CD4-positive, alpha-beta T cell treated with Interleukin-4 for 4 hours (primary cell): ENCODE measurements at regions not wholly inside any gene's neighbourhood (a gene's known extent, or its start where the extent isn't known, plus 50 kb on each side); places are given as distances from the start of the nearest gene placed in this dataset.
"Not testable (repeated sequence)": the region's sequence is repeated elsewhere in the genome, so short reads cannot be mapped to it uniquely, and the experiment has no call there.

Experiments used
- DNase-seq: peaks from one replicate; pipeline ENCODE4 v3.0.0-alpha.2; 2020

DNA sequence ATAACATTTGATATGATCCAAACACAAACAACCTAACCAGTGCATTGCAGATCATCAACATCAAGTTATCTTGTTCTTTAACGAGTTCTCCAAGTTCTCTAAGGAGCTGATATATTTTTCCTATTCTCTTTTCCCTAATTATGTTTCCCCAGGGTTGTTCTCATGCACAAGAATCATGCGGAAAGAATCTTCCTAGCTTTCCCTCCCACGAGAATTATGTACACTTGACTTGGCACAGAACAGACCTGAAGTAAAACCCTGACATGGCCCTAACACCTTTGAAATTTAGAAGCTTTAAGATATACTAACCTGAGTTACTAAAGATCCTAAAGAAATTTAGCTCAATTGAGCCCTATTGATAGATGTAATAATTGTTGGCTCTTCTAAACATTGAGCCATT lies 110.7 kb upstream of the FST start:
- no peak for DNase-seq

DNA sequence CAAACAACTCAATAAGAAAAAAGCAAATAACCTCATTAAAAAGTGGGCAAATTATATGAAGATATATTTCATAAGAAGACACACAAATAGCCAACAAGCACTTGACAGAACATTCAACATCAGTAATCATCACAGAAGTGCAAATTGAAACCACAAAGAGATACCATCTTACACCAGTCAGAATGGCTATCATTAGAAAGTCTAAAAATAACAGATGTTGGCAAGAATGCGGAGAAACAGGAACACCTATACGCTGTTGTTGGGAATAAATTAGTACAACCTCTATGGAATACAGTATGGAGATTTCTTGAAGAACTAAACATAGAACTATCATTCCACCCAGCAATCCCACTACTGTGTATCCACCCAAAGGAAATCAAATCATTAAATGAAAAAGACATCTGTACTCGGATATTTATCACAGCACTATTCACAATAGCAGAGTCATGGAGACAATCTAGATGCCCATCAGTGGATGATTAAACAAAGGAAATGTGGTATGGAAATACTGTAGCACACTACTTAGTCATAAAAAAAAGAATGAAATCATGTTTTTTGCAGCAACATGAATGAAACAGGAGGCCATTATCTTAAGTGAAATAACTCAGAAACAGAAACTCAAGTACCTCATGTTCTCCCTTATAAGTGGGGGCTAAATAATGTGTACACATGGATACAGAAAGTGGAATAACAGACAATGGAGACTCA lies 106.8 kb upstream of the FST start:
- DNase-seq = no peak

DNA sequence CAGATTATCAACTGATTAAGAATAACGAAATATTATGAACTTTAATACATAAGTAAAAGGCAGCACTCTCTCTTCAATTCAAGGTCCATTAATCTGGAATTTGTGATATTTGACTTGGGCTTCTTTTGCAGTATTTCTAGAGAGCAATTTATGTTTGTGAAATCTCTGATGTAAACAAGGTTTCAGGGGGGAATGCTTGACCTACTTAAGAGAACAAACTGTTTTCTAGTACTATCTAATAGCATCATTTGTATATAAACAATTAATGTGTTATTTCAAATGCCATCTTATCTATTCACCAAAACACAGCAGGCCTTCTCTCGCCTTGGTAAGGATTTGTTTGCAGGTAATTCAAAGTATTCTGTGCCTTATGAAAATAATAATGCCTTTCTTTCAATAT lies 103.6 kb upstream of the FST start:
- DNase-seq = no peak

DNA sequence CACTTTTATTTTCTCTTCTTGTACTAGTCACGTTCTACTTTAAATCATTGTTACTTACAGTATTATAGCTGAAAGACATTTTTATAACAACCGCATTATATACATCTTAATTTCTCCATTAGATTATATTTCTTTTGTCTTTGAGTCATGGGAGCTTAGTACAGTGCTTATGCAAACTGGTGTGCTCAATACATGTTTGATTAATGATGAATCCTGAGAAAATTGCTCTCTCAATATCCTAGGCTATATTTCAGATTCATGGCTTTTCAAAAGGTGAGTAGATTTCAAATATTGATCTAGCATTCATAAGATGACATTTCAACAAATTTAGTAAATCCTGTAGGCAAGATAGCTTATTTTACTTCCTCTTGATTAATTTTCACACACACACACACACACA lies 102.2 kb upstream of the FST start:
- DNase-seq = no peak

DNA sequence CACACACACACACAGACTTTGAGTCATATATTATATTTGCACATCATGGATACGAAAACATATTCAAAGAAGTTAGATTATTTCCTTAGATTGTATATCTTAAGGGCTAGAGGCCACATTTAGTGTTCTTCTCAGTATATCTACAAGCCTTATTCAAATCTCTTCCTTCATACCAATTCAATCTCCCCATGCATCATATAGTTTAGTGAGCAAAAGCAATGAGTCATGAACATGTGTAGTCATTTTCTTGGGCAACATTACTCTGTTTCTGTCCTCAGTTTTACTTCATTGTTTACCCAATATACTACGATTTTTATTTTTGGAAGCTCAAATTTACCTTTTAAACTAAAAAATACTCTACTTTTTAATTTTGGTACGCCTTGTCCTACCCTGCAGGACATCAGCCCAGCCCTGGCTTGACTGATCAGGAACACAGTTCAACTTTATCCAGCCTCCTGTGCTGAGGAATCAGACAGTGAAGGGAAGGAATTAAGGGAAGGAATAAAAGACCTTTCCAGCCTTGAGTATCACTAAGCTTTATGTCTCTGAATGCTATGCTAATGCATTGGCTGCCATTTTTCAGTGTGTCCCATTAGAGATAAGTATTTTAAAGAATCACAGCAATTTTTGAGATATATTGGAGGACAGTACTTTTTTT lies 101.7 kb upstream of the FST start:
- DNase-seq = no peak

DNA sequence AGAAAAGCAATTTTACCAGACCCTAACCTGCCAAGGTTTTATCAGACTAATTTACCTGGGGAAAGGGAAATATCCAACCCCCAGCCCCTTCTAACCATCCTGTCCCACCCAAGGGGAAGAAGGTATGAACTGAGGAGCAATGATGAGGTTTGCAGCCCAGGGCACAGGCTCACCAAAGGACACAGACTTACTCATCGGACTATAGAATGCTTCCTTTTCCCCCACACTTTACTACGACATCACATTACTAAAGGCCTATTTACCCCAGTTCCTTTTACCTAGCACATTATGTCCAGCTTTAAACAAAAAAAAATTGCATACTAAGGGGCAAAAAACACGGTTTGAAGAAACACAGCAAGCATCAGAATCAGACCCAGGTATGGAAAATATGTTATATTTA lies 94.1 kb upstream of the FST start:
- DNase-seq = no peak

DNA sequence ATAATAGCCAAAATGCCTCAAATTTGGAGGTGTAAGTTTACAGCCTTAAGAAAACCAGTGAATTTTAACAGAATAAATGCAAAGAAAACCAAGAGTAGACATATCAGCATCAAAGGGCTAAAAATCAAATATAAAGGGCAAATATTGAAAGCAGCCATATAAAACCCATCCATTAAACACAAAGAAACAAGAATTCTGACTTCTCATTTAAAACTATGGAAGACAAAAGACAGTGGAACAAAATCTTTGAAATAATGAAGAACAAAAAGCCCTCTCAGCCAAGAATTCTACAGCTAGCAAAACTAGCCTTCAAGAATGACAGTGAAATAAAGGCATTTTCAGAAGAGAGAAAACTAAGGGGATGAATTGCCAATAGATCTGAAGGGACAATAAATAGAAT lies 91.3 kb upstream of the FST start:
- no peak for DNase-seq

DNA sequence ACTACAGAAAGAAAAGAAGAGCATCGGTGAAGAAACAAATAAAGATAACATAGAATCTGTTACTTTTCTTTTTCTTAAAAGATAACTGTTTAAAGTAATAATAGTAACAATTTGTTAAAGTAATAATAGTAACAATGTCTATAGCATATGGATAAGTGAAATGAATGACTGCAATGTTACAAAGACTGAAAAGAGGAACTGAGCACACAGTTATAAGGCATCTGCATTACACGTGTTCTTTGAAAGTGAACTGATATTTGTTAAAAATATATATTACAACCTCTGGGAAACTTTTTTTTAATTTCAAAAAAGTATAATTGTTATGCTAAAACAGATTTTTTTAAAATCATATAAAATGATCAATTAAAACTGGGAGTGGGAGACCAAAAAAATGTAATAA lies 88.4 kb upstream of the FST start:
- DNase-seq = no peak

DNA sequence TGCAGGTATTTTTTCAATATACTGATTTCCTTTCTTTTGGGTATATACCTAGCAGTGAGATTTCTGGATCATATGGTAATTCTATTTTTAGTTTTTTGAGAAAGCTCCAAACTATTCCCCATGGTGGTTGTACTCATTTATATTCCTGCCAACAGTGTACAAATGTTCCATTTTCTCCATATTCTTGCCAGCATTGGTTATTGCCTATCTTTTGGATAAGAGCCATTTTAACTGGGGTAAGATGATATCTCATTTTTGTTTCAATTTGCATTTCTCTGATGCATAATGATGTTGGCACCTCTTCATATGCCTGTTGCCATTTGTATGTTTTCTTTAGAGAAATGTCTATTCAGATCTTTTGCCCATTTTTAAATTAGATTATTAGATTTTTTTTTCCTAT lies 85.6 kb upstream of the FST start:
- DNase-seq = no peak

DNA sequence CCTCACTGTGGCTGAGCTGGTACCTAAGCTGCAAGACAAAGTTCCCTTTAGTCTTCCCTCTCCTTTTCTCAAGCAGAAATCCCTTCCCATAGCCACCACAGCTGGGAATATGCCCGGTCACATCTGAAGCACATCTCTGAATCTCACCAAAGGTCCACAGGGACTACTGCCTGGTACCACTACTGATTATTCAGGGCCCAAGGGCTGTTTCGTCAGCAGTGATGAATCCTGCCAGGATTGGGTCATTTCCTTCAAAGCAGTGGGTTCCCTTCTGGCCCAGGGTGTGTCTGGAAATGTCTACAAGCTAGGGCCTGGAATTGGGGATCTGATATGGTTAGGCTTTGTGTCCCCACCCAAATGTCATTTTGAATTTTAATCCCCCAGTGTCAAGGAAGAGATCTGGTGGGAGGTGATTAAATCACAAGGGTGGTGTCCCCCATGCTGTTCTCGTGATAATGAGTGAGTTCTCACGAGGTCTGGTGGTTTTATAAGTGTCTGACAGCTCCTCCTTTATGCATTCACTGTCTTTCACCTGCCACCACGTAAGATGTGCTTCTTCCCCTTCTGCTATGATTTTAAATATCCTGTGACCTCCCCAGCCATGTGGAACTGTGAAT lies 83.2 kb upstream of the FST start:
- DNase-seq = no peak

DNA sequence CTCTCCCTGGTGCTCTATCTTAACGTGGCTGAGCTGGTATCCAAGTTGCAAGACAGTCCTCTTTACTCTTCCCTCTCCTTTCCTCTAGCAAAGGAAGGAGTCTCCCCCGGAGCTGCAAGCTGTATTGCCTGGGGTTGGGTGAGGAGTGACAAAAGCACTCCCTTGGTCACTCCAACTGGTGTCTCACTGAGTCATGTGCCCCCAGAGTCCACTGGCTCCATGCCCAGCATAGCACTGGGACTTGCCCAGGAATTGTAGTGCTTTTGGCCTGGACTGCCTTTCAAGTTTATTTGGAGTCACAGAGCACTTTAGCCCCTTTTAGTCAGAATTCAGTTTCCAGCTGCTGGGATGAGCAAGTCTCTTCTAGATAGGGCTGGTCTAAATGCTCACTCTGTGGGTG lies 82.6 kb upstream of the FST start:
- DNase-seq = no peak

DNA sequence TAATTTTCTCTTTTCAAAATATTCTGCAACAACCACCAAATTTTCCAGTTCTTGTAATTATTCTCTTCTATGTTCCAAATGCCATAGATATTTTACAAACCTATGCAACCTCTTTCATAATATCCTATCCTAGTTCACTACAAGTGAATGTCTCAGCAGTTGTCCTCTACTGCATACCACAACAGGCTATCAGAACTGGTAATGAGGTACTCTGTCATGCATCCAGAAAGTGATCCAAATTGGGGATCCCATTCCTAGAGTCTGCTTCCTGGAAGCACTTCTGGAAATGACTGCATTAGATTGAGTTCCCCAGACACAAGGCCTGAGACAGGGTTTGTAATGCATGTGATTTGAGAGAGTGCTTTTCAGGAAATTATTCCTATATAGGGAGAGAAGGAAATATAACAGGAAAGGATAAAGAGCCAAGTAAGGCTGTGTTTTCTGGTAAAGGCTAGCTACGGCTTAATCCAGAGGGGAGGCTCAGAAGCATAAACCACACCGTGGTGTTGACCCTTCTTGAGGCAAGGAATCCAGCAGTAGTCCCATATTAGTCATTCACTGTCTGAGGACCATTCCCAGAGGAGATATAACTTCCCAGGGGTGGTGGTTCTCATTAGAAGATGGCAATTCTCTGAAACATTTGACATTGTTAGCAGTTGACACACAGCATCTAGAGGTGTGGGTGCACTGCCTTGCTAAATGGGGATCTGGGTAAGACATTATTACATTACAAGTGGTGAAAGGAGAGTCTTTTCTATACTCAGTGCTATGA lies 80.3 kb upstream of the FST start:
- DNase-seq = no peak

DNA sequence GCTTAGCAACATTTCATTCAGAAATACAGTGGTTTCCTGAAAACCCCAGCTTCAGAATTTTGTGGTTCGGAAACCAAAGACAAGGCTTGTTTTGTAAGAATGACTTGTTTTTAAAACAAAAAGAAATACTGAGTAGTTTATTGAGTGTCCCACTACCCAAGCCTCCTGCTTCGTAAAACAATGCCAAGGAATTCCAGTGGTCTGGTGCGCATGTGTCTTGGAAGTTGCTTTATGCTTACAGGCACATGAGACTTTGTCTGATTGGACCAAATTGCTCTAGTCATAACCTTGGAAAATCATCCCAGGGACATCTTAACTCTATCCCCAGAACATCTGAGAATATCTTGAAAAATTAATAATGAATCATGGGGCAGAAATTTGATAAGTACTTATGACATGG lies 77.1 kb upstream of the FST start:
- no peak for DNase-seq

DNA sequence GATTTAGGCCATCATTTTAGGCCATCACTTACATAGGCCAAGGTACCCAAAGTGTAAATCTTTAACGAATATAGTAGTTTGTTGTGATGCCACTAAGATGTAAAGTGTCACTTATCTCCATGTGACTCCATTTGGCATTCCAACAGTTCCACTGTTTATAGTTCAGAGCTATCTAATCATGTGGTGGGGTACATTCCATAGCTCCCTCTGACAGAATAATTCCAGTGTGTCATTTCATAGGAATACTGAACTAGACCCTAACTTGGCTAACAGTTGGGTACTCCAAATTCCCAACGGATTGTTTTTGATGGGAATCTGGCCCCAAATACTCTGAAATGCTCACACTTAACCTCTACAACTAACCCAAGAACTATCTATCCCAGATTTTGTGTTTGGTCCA lies 76.7 kb upstream of the FST start:
- no peak for DNase-seq

DNA sequence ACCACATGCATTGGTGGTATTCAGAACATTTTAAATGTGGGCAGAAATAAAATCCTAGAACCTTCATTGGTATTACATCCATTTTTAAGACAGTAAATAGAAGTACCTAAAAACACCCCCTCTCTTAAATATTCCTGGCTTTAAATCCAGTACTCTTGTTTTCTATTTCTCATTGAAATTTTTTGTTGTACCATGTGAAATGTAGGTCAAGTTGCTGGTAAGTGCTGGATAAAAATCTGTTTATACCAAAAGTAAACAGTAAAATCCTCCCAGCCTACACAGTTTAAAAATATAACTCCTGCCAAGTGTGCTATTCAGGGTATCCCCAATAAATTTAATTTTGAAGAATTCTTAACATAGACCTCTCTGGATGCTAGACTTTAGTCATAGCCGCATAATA lies 75.0 kb upstream of the FST start:
- no peak for DNase-seq

DNA sequence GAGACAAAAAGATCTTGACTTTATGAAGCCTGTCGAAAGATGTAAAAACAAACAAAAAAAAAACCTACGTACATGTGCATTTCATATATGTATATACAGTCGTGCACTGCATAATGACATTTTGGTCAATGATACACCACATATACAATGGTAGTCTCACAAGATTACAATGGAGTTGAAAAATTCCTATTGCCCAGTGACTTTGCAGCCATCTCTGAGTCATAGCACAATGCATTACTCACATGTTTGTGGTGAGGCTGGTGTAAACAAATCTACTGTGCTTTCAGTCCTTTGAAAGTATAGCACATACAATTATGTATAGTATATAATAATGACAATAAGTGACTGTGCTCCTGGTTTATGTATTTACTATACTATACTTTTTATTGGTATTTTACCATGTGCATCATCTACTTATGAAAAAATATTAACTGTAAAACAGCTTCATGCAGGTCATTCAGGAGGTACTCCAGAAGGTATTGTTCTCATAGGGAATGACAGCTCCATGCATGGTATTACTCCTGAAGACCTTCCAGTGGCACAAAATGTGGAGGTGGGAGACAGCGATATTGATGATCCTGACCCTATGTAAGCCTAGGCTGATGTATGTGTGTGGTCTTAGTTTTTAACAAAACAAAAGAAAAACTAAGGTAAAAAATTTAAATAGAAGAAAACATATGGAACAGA lies 73.7 kb upstream of the FST start:
- DNase-seq = no peak

DNA sequence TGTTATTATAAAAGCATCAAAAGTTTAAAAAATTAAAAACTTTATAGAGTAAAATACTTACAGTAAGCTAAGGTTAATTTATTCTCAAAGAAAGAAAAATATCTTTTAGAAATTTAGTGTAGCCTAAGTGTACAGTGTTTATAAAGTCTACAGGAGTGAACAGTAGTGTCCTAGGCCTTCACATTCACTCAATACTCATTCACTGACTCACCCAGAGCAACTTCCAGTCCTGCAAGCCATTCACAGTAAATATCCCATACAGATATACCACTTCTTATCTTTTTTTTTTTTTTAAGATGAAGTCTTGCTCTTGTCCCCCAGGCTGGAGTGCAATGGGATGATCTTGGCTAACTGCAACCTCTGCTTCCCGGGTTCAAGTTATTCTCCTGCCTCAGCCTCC lies 73.1 kb upstream of the FST start:
- DNase-seq = no peak

DNA sequence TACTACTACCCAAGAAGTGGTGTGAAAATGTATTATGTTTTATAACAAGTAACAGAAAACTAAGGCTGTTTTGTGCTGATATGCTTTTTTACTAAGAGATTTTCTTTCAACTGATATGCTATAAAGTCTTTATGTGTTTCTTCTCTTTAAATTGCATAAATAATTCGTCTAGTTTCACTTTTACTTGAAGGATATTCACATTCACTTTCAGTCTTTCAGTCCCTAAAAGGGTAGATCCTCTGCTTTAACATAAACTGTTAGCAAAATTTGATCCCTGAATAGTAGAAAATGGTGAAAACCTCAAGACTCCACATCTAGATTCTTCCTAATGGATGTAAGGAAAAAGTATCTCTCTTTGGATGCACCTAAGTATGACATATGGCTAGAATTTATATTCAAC lies 69.0 kb upstream of the FST start:
- no peak for DNase-seq

DNA sequence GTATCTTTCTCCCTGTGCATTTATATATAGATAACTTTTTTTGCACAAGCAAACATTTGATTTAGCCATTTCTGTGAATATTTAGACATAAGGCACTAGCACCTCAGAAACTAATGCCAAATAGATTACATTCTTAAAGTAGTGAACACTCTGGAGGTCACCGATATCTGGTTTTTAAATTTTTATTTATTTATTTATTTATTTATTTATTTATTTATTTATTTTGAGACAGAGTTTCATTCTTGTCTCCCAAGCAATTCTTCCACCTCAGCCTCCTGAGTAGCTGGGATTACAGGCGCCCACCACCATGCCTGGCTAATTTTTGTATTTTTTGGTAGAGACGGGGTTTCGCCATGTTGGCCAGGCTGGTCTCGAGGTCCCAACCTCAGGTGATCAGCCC lies 67.9 kb upstream of the FST start:
- DNase-seq = not testable (repeated sequence)

DNA sequence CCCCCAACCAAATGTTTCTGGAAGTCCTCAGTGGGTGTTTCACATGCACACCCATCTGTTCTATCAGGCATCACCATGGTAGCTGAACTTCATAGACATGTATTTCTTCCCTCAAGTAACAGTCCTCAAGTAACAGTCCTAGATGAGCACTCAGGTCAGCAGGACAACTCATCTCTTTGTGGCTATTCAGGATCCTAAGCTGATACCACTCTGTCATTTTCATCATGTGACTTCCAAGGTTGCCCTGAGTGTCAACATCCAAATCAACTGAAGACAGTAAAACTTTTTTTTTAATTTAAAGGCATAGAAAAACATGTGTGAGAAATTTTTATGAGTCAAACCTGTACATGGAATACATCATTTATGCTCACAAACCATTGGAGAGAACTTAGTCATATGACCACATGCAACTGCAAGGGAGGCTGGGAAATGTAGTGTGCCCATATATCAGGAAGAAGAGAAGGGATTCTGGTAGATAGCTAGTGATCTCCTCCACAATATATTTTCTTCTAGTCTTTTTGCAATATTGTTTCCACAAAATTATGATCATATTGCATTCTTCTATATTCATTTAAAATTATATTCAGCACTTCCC lies 64.2 kb upstream of the FST start:
- DNase-seq = no peak

DNA sequence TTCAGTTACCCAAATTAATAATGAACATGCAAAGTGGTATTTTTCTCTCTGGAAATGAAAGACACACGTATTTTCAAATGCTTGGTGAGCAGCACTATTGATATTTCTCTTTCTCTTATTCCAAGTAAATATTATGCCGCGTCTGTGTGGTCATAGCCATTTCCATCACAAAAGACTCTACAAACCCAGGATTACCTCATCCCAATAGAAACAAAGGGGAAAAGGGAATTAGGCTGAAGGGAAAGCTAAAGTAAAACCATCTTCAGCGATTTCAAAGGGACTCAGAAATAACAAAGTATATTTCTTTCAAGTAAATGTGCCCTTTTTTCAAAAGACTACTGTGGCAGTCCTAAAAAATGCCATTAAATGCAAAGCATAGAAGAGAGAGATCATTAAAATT lies 62.0 kb upstream of the FST start:
- DNase-seq = no peak

DNA sequence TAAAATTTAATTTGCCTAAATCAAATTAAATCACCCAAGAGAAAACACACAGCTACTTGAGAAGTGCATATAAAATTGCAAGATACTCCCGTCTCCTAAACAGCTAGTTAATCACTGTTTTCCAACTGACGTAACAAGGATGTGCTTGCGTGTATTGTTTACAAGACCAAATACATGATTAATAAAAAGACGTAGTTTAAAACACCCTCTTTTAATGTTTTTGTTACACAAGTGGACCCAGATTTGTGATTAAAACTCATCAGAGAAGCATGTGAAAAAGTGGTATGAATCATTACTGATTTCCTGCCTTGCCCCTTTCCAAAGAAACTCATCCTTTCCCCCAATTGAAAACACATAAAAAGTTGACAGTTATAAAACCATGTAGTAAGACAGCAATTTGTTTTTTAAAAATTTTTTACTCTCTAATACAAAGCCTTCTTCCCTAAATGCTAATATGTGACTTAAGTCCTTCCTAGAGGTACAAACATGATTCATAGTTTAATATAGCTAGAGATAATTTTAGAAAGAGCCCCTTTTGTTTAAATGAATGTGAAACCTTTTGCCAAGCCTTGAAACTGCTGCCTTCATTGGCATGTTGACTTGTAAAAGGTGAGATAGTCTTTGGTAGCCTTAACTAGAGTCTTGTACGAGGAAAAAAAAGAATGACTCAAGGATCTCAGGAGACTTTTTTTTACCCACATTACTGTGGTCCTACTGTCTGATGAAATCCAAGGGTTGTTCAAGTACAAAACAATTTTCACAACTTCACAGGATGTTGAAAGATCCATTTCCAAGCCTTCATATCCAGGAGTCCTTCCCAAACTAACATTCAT lies 61.4 kb upstream of the FST start:
- DNase-seq = no peak
